ENCODE measurements at regions not wholly inside any gene's neighbourhood (a gene's known extent, or its start where the extent isn't known, plus 50 kb on each side); places are given as distances from the start of the nearest gene placed in this dataset.

DNA sequence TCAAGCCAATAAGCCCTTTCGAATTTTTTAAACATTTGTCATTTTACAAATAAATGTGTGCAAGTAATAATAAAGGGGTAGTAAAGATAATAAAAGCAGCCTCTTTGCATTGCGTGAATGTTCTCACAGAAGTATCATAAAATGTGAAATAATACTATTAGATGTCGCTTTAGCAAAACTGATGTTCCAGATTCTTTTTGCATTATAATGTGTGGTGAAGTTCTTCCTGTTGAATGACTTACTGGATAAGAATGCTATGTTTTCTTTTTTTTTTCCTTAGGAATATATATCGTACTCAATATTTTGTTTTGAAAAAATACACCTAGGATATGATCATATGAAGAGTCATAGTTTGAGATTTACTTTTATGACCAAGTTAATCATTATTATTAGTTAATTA lies 85.2 kb upstream of the CDH12 start:
- Histone ChIP-seq H2AK5ac (ENCODE audit: insufficient read length, low read length) (no peak overlapping the region), H2AFZ (ENCODE audit: low read length) (no peak overlapping the region), H3T11ph (ENCODE audit: low read length) (no peak overlapping the region), H3K27me3 (ENCODE audit: insufficient read depth, low read length) (no peaks in the 10 kb centered on the region), H4K91ac (ENCODE audit: insufficient read length, low read depth, low read length) (no peak overlapping the region), H3K56ac (ENCODE audit: insufficient read length, low read depth, low read length) (no peak overlapping the region), H4K5ac (ENCODE audit: insufficient read length, low read depth, low read length) (no peak overlapping the region), H3K23me2 (ENCODE audit: insufficient read length, low read depth, low read length, poor library complexity, severe bottlenecking) (no peaks in the 10 kb centered on the region), H3K18ac (ENCODE audit: insufficient read length, low read depth, low read length) (no peak overlapping the region), H4K20me1 (ENCODE audit: control insufficient read depth, insufficient read depth, insufficient read length) (no peaks in the 10 kb centered on the region), H2BK20ac (ENCODE audit: low read depth, low read length, poor library complexity, severe bottlenecking) (no peak overlapping the region), H3K4me1 (ENCODE audit: insufficient read depth, low read length) (no peaks in the 10 kb centered on the region), H2BK15ac (ENCODE audit: low read depth, low read length) (no peak overlapping the region), H2BK120ac (ENCODE audit: low read depth, low read length, poor library complexity, severe bottlenecking) (no peak overlapping the region), H3K23ac (ENCODE audit: insufficient read length, low read depth, low read length) (no peak overlapping the region), H3K4ac (ENCODE audit: low read depth, low read length) (no peak overlapping the region), H3K79me1 (ENCODE audit: insufficient read depth, low read depth, low read length, poor library complexity, severe bottlenecking) (no peaks in the 10 kb centered on the region), H2BK12ac (ENCODE audit: insufficient read length, low read depth, low read length) (no peak overlapping the region), H3K9me3 (ENCODE audit: control insufficient read depth, low read depth, low read length) (no peaks in the 10 kb centered on the region), H3K14ac (ENCODE audit: insufficient read depth, low read length) (no peak overlapping the region), H3K9ac (ENCODE audit: extremely low read depth, insufficient read length, low read length) (no peak overlapping the region), H3K27ac (ENCODE audit: insufficient read length, low read depth, low read length) (no peak overlapping the region), H2BK5ac (ENCODE audit: insufficient read length, low read length) (no peak overlapping the region), H3K4me2 (ENCODE audit: insufficient read depth, insufficient read length, low read length) (no peak overlapping the region), H3K79me2 (ENCODE audit: insufficient read depth, low read length) (no peaks in the 10 kb centered on the region), H4K8ac (replicated peaks; ENCODE audit: insufficient read length, low read depth, low read length) (no peak overlapping the region)
- no peak for DNase-seq
- Mint-ChIP-seq H3K27me3 (ENCODE audit: low read depth) (no peaks in the 10 kb centered on the region), H3K4me1 (no peaks in the 10 kb centered on the region), H3K4me3 (no peak overlapping the region), H3K9me3 (peaks cover 0 to 6% of the 10 kb centered on the region in 2 experiments; a peak in 1 of 5 replicates), H3K27ac (no peak overlapping the region), H3K36me3 (ENCODE audit: insufficient read depth in 1 of 3, low read depth in 3 of 3) (no peaks in the 10 kb centered on the region)
- no CpG with 5 or more reads among the region's 4 CpGs for WGBS (ENCODE audit: extremely low coverage, insufficient read length, low lambda C conversion rate)
- TF ChIP-seq, protein P1, sequence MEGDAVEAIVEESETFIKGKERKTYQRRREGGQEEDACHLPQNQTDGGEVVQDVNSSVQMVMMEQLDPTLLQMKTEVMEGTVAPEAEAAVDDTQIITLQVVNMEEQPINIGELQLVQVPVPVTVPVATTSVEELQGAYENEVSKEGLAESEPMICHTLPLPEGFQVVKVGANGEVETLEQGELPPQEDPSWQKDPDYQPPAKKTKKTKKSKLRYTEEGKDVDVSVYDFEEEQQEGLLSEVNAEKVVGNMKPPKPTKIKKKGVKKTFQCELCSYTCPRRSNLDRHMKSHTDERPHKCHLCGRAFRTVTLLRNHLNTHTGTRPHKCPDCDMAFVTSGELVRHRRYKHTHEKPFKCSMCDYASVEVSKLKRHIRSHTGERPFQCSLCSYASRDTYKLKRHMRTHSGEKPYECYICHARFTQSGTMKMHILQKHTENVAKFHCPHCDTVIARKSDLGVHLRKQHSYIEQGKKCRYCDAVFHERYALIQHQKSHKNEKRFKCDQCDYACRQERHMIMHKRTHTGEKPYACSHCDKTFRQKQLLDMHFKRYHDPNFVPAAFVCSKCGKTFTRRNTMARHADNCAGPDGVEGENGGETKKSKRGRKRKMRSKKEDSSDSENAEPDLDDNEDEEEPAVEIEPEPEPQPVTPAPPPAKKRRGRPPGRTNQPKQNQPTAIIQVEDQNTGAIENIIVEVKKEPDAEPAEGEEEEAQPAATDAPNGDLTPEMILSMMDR (conservative IDR thresholded peaks at IDR 0.05) = no peak

All from H9 (cell line).